SHP77 treated with DMSO at 0.1 percent for 48 hours (cell line): ENCODE measurements at regions not wholly inside any gene's neighbourhood (a gene's known extent, or its start where the extent isn't known, plus 50 kb on each side); places are given as distances from the start of the nearest gene placed in this dataset.
"Not testable (repeated sequence)": the region's sequence is repeated elsewhere in the genome, so short reads cannot be mapped to it uniquely, and the experiment has no call there.

Source experiments
- DNase-seq: peaks from one replicate; lab custom pipeline; 2025; lab: John Stamatoyannopoulos, UW

- no peak for DNase-seq
Measured at GRCh38 chr9:129561594-129562281, 59.2 kb downstream of the C9orf50 start.

- DNase-seq = no peak
Measured at GRCh38 chr9:129560881-129561306, 60.0 kb downstream of the C9orf50 start.

- DNase-seq = no peak
Measured at GRCh38 chr9:129559506-129559881, 61.4 kb downstream of the C9orf50 start.

GRCh38 chr9:129558551-129559505 lies 62.1 kb downstream of the C9orf50 start:
- DNase-seq = no peak

GRCh38 chr9:129558063-129558550 lies 62.8 kb downstream of the C9orf50 start:
- DNase-seq = no peak

GRCh38 chr9:129557192-129558036 lies 63.5 kb downstream of the C9orf50 start:
- DNase-seq = no peak

GRCh38 chr9:129556491-129557191 lies 64.3 kb downstream of the C9orf50 start:
- DNase-seq = no peak

- no peak for DNase-seq
Measured at GRCh38 chr9:129555512-129556215, 65.2 kb downstream of the C9orf50 start.

- no peak for DNase-seq
Measured at GRCh38 chr9:129554649-129555048, 66.3 kb downstream of the C9orf50 start.

- no peak for DNase-seq
Measured at GRCh38 chr9:129553277-129553676, 67.6 kb downstream of the C9orf50 start.

GRCh38 chr9:129552064-129552463 lies 68.8 kb downstream of the C9orf50 start:
- no peak for DNase-seq

GRCh38 chr9:129551393-129551973 lies 69.4 kb downstream of the C9orf50 start:
- DNase-seq = no peak

GRCh38 chr9:129550977-129551376 lies 69.9 kb downstream of the C9orf50 start:
- not testable (repeated sequence) for DNase-seq

GRCh38 chr9:129550199-129550839 lies 70.6 kb downstream of the C9orf50 start:
- DNase-seq = no peak

- DNase-seq = no peak
Measured at GRCh38 chr9:129549684-129550083, 71.2 kb downstream of the C9orf50 start.

GRCh38 chr9:129549139-129549538 lies 71.8 kb downstream of the C9orf50 start:
- DNase-seq = no peak

- DNase-seq = no peak
Measured at GRCh38 chr9:129548571-129549135, 72.2 kb downstream of the C9orf50 start.

- no peak for DNase-seq
Measured at GRCh38 chr9:129547869-129548570, 72.9 kb downstream of the C9orf50 start.

GRCh38 chr9:129547063-129547462 lies 73.8 kb downstream of the C9orf50 start:
- no peak for DNase-seq
